ENCODE measurements at regions not wholly inside any gene's neighbourhood (a gene's known extent, or its start where the extent isn't known, plus 50 kb on each side); places are given as distances from the start of the nearest gene placed in this dataset.

DNA sequence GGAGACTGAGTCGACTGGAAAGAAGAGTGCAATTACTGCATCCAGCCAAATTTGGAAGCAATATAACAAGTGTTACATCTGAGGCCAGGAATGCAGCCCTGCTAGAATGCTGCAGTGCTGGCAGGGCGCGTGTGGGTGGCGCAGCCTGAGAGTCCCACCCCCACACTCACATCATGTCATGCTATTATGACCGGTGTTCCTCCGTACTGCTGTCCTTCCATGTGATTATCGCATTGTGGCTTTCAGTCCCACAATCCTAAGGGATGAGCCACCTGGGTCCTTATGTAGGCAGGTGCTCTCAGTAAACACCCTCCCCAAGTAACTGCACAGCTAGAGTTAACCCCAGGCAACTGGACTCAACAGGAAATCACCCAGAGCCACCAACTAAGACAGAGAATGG lies 122.6 kb upstream of the CPEB2 start:
- no peak overlapping the region for H3K9ac ChIP-seq
- H3K36me3 ChIP-seq = no peaks in the 10 kb centered on the region
- TF ChIP-seq, protein P1, sequence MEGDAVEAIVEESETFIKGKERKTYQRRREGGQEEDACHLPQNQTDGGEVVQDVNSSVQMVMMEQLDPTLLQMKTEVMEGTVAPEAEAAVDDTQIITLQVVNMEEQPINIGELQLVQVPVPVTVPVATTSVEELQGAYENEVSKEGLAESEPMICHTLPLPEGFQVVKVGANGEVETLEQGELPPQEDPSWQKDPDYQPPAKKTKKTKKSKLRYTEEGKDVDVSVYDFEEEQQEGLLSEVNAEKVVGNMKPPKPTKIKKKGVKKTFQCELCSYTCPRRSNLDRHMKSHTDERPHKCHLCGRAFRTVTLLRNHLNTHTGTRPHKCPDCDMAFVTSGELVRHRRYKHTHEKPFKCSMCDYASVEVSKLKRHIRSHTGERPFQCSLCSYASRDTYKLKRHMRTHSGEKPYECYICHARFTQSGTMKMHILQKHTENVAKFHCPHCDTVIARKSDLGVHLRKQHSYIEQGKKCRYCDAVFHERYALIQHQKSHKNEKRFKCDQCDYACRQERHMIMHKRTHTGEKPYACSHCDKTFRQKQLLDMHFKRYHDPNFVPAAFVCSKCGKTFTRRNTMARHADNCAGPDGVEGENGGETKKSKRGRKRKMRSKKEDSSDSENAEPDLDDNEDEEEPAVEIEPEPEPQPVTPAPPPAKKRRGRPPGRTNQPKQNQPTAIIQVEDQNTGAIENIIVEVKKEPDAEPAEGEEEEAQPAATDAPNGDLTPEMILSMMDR (IDR thresholded peaks at IDR 0.05) = no peak
- TF ChIP-seq EZH2 (IDR thresholded peaks at IDR 0.05) = no peak
- TF ChIP-seq EZH2phosphoT487 (IDR thresholded peaks at IDR 0.05) = no peak
- Mint-ChIP-seq H3K36me3 (no peaks in the 10 kb centered on the region), H3K4me3 (no peak overlapping the region), H3K27me3 (ENCODE audit: insufficient read depth, low read depth) (peaks cover 3% of the 10 kb centered on the region), H3K27ac (no peak overlapping the region), H3K9me3 (no peaks in the 10 kb centered on the region), H3K4me1 (peaks cover 7% of the 10 kb centered on the region)
- no peak overlapping the region for H2AFZ ChIP-seq (replicated peaks)
- DNase-seq (ENCODE audit: low spot score) = no peak
- no peaks in the 10 kb centered on the region for H3K79me2 ChIP-seq (ENCODE audit: low read depth)
- no peak overlapping the region for H3K4me2 ChIP-seq
- H3K9me3 ChIP-seq (ENCODE audit: low read depth) = no peaks in the 10 kb centered on the region
- H3F3A ChIP-seq (ENCODE audit: low read depth) = no peaks in the 10 kb centered on the region
- H3K27ac ChIP-seq = no peak overlapping the region
- no peaks in the 10 kb centered on the region for H4K20me1 ChIP-seq (ENCODE audit: low read depth)
- no peaks in the 10 kb centered on the region for H3K27me3 ChIP-seq
- no peak overlapping the region for H3K4me3 ChIP-seq
- H3K4me1 ChIP-seq = no peaks in the 10 kb centered on the region

DNA sequence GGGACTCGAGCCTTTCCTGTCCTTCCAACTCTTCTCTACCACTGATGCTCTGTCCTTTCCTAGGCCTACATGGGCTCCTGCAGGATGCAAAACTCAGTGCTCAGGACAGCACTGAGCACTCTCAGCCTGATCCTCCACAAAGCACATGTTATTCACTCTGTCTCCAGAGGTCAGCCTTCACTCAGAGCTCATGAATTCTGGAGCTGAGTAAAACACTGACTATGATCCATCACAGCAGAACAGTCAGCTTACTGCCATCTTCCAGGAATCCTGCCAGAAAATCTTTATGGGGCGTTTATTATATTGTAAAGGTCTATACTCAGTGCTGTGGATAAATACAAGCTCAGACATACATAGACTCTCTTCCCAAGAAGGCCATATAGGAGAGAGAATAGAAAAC lies 121.5 kb upstream of the CPEB2 start:
- H3K27ac Mint-ChIP-seq = no peak overlapping the region
- H3K4me3 Mint-ChIP-seq = no peak overlapping the region
- peaks cover 3% of the 10 kb centered on the region for H3K27me3 Mint-ChIP-seq (ENCODE audit: insufficient read depth, low read depth)
- H3K27me3 ChIP-seq = no peaks in the 10 kb centered on the region
- H3K4me1 ChIP-seq = no peaks in the 10 kb centered on the region
- no peaks in the 10 kb centered on the region for H3K9me3 ChIP-seq (ENCODE audit: low read depth)
- H2AFZ ChIP-seq (replicated peaks) = no peak overlapping the region
- no peak overlapping the region for H3K27ac ChIP-seq
- no peaks in the 10 kb centered on the region for H3K36me3 Mint-ChIP-seq
- H4K20me1 ChIP-seq (ENCODE audit: low read depth) = no peaks in the 10 kb centered on the region
- H3K4me3 ChIP-seq = no peak overlapping the region
- H3K36me3 ChIP-seq = no peaks in the 10 kb centered on the region
- TF ChIP-seq, protein P1 (IDR thresholded peaks at IDR 0.05) = no peak
- TF ChIP-seq EZH2phosphoT487 (IDR thresholded peaks at IDR 0.05) (no peak), EZH2 (IDR thresholded peaks at IDR 0.05) (no peak)
- H3K4me2 ChIP-seq = no peak overlapping the region
- peaks cover 7% of the 10 kb centered on the region for H3K4me1 Mint-ChIP-seq
- H3K9me3 Mint-ChIP-seq = no peaks in the 10 kb centered on the region
- H3K79me2 ChIP-seq (ENCODE audit: low read depth) = no peaks in the 10 kb centered on the region
- H3K9ac ChIP-seq = no peak overlapping the region
- no peak for DNase-seq (ENCODE audit: low spot score)
- no peaks in the 10 kb centered on the region for H3F3A ChIP-seq (ENCODE audit: low read depth)

DNA sequence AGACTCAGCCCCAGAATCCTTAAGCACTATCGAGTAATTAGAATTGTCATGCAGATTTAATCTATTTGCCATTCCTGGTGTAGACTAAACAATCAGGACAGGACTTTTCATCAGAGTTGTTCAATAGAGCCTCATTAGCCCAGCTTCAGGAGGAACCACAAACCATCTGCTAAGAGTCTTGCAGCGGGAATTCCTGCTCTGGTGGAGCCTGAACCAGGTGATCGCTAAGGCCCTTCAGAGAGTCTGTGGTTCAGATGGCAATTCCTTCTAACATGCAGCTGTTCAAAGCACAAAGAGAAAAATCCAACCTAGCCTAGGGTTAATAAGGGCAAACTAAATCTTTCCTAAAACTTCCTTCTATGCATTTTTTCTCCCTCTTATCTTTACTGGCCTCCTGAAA lies 119.1 kb upstream of the CPEB2 start:
- Histone ChIP-seq H3K27me3 (no peaks in the 10 kb centered on the region), H2AFZ (replicated peaks) (no peak overlapping the region), H3K9me3 (ENCODE audit: low read depth) (no peaks in the 10 kb centered on the region), H3K79me2 (ENCODE audit: low read depth) (no peaks in the 10 kb centered on the region), H3K27ac (no peak overlapping the region), H3F3A (ENCODE audit: low read depth) (no peaks in the 10 kb centered on the region), H3K4me2 (no peak overlapping the region), H3K4me3 (no peak overlapping the region), H3K9ac (no peak overlapping the region), H3K4me1 (no peaks in the 10 kb centered on the region), H3K36me3 (no peaks in the 10 kb centered on the region), H4K20me1 (ENCODE audit: low read depth) (no peaks in the 10 kb centered on the region)
- Mint-ChIP-seq H3K9me3 (no peaks in the 10 kb centered on the region), H3K4me3 (no peak overlapping the region), H3K27ac (no peak overlapping the region), H3K27me3 (ENCODE audit: insufficient read depth, low read depth) (no peaks in the 10 kb centered on the region), H3K4me1 (peaks cover 7% of the 10 kb centered on the region), H3K36me3 (no peaks in the 10 kb centered on the region)
- TF ChIP-seq, protein P1 (IDR thresholded peaks at IDR 0.05) = no peak
- no peak for TF ChIP-seq EZH2phosphoT487 (IDR thresholded peaks at IDR 0.05)
- DNase-seq (ENCODE audit: low spot score) = no peak

DNA sequence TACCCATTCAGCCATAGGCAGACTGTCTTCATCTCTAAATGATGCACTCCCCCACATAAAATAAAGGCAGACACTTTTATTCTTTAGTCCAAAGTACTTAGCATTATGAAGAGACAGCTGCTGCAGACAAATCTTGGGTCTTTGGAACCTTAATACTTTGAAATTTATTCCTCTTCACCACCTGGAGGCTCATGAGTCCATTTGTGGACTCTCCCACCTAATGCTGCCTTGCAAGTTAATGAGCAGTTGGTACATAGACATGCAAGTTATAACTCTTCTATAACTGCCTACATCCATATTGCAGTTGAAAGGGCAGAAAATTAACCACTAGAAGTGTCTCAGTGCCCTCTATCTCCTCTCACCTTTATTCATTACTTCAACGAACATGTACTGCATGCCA lies 118.6 kb upstream of the CPEB2 start:
- Histone ChIP-seq H3K4me1 (no peaks in the 10 kb centered on the region), H3K9ac (no peak overlapping the region), H3K4me2 (no peak overlapping the region), H2AFZ (replicated peaks) (no peak overlapping the region), H3K27me3 (no peaks in the 10 kb centered on the region), H3K4me3 (no peak overlapping the region), H4K20me1 (ENCODE audit: low read depth) (no peaks in the 10 kb centered on the region), H3K79me2 (ENCODE audit: low read depth) (no peaks in the 10 kb centered on the region), H3K36me3 (no peaks in the 10 kb centered on the region), H3K27ac (no peak overlapping the region), H3F3A (ENCODE audit: low read depth) (no peaks in the 10 kb centered on the region), H3K9me3 (ENCODE audit: low read depth) (no peaks in the 10 kb centered on the region)
- Mint-ChIP-seq H3K4me3 (no peak overlapping the region), H3K4me1 (peaks cover 6% of the 10 kb centered on the region), H3K27ac (no peak overlapping the region), H3K9me3 (no peaks in the 10 kb centered on the region), H3K27me3 (ENCODE audit: insufficient read depth, low read depth) (no peaks in the 10 kb centered on the region), H3K36me3 (no peaks in the 10 kb centered on the region)
- TF ChIP-seq, protein P1 (IDR thresholded peaks at IDR 0.05) = no peak
- TF ChIP-seq EZH2 (IDR thresholded peaks at IDR 0.05) (no peak), EZH2phosphoT487 (IDR thresholded peaks at IDR 0.05) (no peak)
- DNase-seq (ENCODE audit: low spot score) = no peak
